ENCODE measurements at regions not wholly inside any gene's neighbourhood (a gene's known extent, or its start where the extent isn't known, plus 50 kb on each side); places are given as distances from the start of the nearest gene placed in this dataset.

GRCh38 chr4:83832110-83832825, 296.4 kb downstream of the GPAT3 start:
- TF ChIP-seq, protein P1, sequence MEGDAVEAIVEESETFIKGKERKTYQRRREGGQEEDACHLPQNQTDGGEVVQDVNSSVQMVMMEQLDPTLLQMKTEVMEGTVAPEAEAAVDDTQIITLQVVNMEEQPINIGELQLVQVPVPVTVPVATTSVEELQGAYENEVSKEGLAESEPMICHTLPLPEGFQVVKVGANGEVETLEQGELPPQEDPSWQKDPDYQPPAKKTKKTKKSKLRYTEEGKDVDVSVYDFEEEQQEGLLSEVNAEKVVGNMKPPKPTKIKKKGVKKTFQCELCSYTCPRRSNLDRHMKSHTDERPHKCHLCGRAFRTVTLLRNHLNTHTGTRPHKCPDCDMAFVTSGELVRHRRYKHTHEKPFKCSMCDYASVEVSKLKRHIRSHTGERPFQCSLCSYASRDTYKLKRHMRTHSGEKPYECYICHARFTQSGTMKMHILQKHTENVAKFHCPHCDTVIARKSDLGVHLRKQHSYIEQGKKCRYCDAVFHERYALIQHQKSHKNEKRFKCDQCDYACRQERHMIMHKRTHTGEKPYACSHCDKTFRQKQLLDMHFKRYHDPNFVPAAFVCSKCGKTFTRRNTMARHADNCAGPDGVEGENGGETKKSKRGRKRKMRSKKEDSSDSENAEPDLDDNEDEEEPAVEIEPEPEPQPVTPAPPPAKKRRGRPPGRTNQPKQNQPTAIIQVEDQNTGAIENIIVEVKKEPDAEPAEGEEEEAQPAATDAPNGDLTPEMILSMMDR (conservative IDR thresholded peaks at IDR 0.05; ENCODE audit: low read depth, low read length): no peak
- no peak for TF ChIP-seq EZH2 (IDR thresholded peaks at IDR 0.05; ENCODE audit: borderline replicate concordance, low read depth, low read length, poor library complexity, severe bottlenecking)
